Keratinocyte (primary cell): ENCODE measurements at regions not wholly inside any gene's neighbourhood (a gene's known extent, or its start where the extent isn't known, plus 50 kb on each side); places are given as distances from the start of the nearest gene placed in this dataset.

ENCODE experiments used
- DNase-seq: peaks from one replicate; pipeline ENCODE4 v3.0.0-alpha.2; 2011; ENCODE audit warnings: low read depth, missing footprints, low spot score
- FAIRE-seq: peaks from 2 replicates; lab custom pipeline; 2011; peaks lifted over from hg19 to GRCh38; lab: Jason Lieb, UNC
- H2AFZ ChIP-seq: 2 replicates; pipeline ENCODE4 v1.6.0; 2012; ENCODE audit warnings: low read length, control low read depth, inconsistent platforms; ENCODE audit not compliant: control insufficient read depth
- H3K27ac ChIP-seq: 2 replicates; pipeline ENCODE4 v1.5.1; 2011; ENCODE audit warnings: low read length; ENCODE audit not compliant: control insufficient read depth, insufficient read depth
- H3K27me3 ChIP-seq: 3 replicates; pipeline ENCODE4 v1.6.0; 2011; ENCODE audit warnings: low read length; ENCODE audit not compliant: control insufficient read depth, insufficient read depth; ENCODE audit errors: extremely low read depth
- H3K36me3 ChIP-seq, 2 experiments: 2 replicates in 1 of 2; 3 replicates in 1 of 2; pipeline ENCODE4 v1.5.1; 2011; ENCODE audit warnings: low read length in 2 of 2, mild to moderate bottlenecking in 1 of 2; ENCODE audit not compliant: control insufficient read depth in 2 of 2, insufficient read depth in 2 of 2; ENCODE audit errors: extremely low read depth in 1 of 2
- H3K4me1 ChIP-seq: 3 replicates; pipeline ENCODE4 v1.5.1; 2011; ENCODE audit warnings: low read length; ENCODE audit not compliant: control insufficient read depth, insufficient read depth; ENCODE audit errors: extremely low read depth
- H3K4me2 ChIP-seq: 3 replicates; pipeline ENCODE4 v1.6.0; 2011; ENCODE audit warnings: low read depth, low read length; ENCODE audit not compliant: control insufficient read depth, insufficient read depth; ENCODE audit errors: extremely low read depth
- H3K4me3 ChIP-seq, 3 experiments: fragments of 200-600 bp in 1 of 3; sonication (generic) in 1 of 3; 2 replicates in 2 of 3; 3 replicates in 1 of 3; pipeline ENCODE4 v1.5.1; 2011 to 2016; ENCODE audit warnings: low read length in 3 of 3, mild to moderate bottlenecking in 3 of 3, control low read depth in 2 of 3, inconsistent platforms in 1 of 3, low read depth in 1 of 3, mixed read lengths in 1 of 3, mixed run types in 1 of 3, moderate library complexity in 1 of 3; ENCODE audit not compliant: control insufficient read depth in 2 of 3, insufficient read depth in 2 of 3; ENCODE audit errors: extremely low read depth in 1 of 3
- H3K79me2 ChIP-seq: 2 replicates; pipeline ENCODE4 v1.6.0; 2012; ENCODE audit warnings: low read length; ENCODE audit not compliant: control insufficient read depth, insufficient read depth
- H3K9ac ChIP-seq: 3 replicates; pipeline ENCODE4 v1.6.0; 2011; ENCODE audit warnings: low read length; ENCODE audit not compliant: control insufficient read depth, insufficient read depth; ENCODE audit errors: extremely low read depth
- H3K9me1 ChIP-seq: 3 replicates; pipeline ENCODE4 v1.6.0; 2011; ENCODE audit warnings: low read length; ENCODE audit not compliant: control insufficient read depth, insufficient read depth; ENCODE audit errors: extremely low read depth
- H3K9me3 ChIP-seq: 2 replicates; pipeline ENCODE4 v1.5.1; 2012; ENCODE audit warnings: low read depth, low read length; ENCODE audit not compliant: control insufficient read depth
- H4K20me1 ChIP-seq: 3 replicates; pipeline ENCODE4 v1.6.0; 2011; ENCODE audit warnings: low read length; ENCODE audit not compliant: control insufficient read depth, insufficient read depth; ENCODE audit errors: extremely low read depth
- EZH2 ChIP-seq: IDR thresholded peaks from one replicate; pipeline ENCODE4 v1.6.1; 2012; ENCODE audit warnings: inconsistent platforms, mild to moderate bottlenecking, low read length, moderate library complexity
- dilution Hi-C: fragments of 300-500 bp; cut with MboI; formaldehyde crosslinking; loops from one replicate; pipeline ENCODE4 v1.7.0; 2020; ENCODE audit warnings: low sequenced_read_pairs; ENCODE audit not compliant: extremely low pct_ligation_motif_present
- TF ChIP-seq, protein P1 (sequence below), 3 experiments: IDR thresholded peaks in 1 of 3; conservative IDR thresholded peaks in 1 of 3; optimal IDR thresholded peaks in 1 of 3; 2 replicates in 2 of 3; 3 replicates in 1 of 3; pipeline versions ENCODE3 to v1.5.1; 2011; ENCODE audit warnings: low read length in 3 of 3, mild to moderate bottlenecking in 3 of 3, moderate library complexity in 2 of 3, control low read depth in 1 of 3, inconsistent platforms in 1 of 3; ENCODE audit not compliant: insufficient read depth in 2 of 3; ENCODE audit errors: extremely low read depth in 1 of 3

DNA sequence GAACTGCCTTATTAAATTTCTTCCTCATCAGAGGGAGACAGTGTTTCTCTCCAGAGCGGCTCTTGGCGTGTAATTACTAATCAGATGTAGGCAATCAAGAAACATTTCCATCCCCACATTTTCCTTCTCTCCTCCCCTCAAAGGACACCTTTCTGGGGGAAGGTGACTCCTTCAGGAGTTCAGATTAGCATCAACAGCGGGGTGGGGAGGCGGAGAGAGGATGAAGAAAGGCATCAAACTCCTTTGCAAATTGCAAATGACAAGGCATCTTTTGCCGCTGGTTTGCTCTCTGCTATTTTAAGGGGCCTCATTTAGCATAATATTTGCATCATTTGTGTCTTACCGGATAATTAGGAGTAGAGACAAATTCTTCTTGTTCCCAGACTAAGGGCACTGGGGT lies 231.7 kb upstream of the SRRM4 start:
- no peak overlapping the region for H3K27ac ChIP-seq
- H3K36me3 ChIP-seq: no peaks in the 10 kb centered on the region
- no peaks in the 10 kb centered on the region for H3K9me1 ChIP-seq
- dilution Hi-C loops: no loop called here
- no peaks in the 10 kb centered on the region for H4K20me1 ChIP-seq
- H2AFZ ChIP-seq: no peak overlapping the region
- no peak overlapping the region for H3K4me3 ChIP-seq
- no peaks in the 10 kb centered on the region for H3K79me2 ChIP-seq
- H3K4me1 ChIP-seq: no peaks in the 10 kb centered on the region
- H3K4me2 ChIP-seq: no peak overlapping the region
- FAIRE-seq: no peak
- no peaks in the 10 kb centered on the region for H3K27me3 ChIP-seq
- TF ChIP-seq EZH2: no peak
- TF ChIP-seq, protein P1, sequence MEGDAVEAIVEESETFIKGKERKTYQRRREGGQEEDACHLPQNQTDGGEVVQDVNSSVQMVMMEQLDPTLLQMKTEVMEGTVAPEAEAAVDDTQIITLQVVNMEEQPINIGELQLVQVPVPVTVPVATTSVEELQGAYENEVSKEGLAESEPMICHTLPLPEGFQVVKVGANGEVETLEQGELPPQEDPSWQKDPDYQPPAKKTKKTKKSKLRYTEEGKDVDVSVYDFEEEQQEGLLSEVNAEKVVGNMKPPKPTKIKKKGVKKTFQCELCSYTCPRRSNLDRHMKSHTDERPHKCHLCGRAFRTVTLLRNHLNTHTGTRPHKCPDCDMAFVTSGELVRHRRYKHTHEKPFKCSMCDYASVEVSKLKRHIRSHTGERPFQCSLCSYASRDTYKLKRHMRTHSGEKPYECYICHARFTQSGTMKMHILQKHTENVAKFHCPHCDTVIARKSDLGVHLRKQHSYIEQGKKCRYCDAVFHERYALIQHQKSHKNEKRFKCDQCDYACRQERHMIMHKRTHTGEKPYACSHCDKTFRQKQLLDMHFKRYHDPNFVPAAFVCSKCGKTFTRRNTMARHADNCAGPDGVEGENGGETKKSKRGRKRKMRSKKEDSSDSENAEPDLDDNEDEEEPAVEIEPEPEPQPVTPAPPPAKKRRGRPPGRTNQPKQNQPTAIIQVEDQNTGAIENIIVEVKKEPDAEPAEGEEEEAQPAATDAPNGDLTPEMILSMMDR (optimal IDR thresholded peaks at IDR 0.05 in 1 of 3, IDR thresholded peaks at IDR 0.05 in 1 of 3, conservative IDR thresholded peaks at IDR 0.05 in 1 of 3; ENCODE audit: extremely low read depth in 1 of 3, insufficient read depth in 2 of 3, low read length in 3 of 3): no peak
- DNase-seq: no peak
- H3K9me3 ChIP-seq: peaks cover 4% of the 10 kb centered on the region
- H3K9ac ChIP-seq: no peak overlapping the region

- DNase-seq (no peak), FAIRE-seq (no peak)
- no peak overlapping the region for H3K9ac ChIP-seq
- peaks cover 5% of the 10 kb centered on the region for H3K9me3 ChIP-seq
- H4K20me1 ChIP-seq: no peaks in the 10 kb centered on the region
- TF ChIP-seq, protein P1 (optimal IDR thresholded peaks at IDR 0.05 in 1 of 3, IDR thresholded peaks at IDR 0.05 in 1 of 3, conservative IDR thresholded peaks at IDR 0.05 in 1 of 3; ENCODE audit: extremely low read depth in 1 of 3, insufficient read depth in 2 of 3, low read length in 3 of 3): no peak
- no peak for TF ChIP-seq EZH2
- H3K27me3 ChIP-seq: no peaks in the 10 kb centered on the region
- no peak overlapping the region for H3K4me2 ChIP-seq
- H3K79me2 ChIP-seq: no peaks in the 10 kb centered on the region
- H2AFZ ChIP-seq: no peak overlapping the region
- no peaks in the 10 kb centered on the region for H3K9me1 ChIP-seq
- H3K4me1 ChIP-seq: no peaks in the 10 kb centered on the region
- no peaks in the 10 kb centered on the region for H3K36me3 ChIP-seq
- H3K4me3 ChIP-seq: no peak overlapping the region
- dilution Hi-C loops: no loop called here
- no peak overlapping the region for H3K27ac ChIP-seq
Observed at GRCh38 chr12:118750666-118751065, 230.7 kb upstream of the SRRM4 start.
